ENCODE measurements at regions not wholly inside any gene's neighbourhood (a gene's known extent, or its start where the extent isn't known, plus 50 kb on each side); places are given as distances from the start of the nearest gene placed in this dataset.

GRCh38 chr14:61996753-61997152 is 234.5 kb downstream of the SNAPC1 start:
- no peak overlapping the region for H3K27ac Mint-ChIP-seq (ENCODE audit: unreplicated experiment)
- no peak for DNase-seq (ENCODE audit: extremely low spot score, unreplicated experiment)
- no peaks in the 10 kb centered on the region for H3K36me3 Mint-ChIP-seq (ENCODE audit: unreplicated experiment)
- H3K4me1 Mint-ChIP-seq (ENCODE audit: unreplicated experiment) = peaks cover 5% of the 10 kb centered on the region
- no peaks in the 10 kb centered on the region for H3K27me3 Mint-ChIP-seq (ENCODE audit: unreplicated experiment)
- peaks cover 12% of the 10 kb centered on the region for H3K9me3 Mint-ChIP-seq (ENCODE audit: unreplicated experiment)
- H3K4me3 Mint-ChIP-seq (ENCODE audit: unreplicated experiment) = no peak overlapping the region
- TF ChIP-seq CTCF (IDR thresholded peaks at IDR 0.05) = no peak

GRCh38 chr14:61997161-61997560 is 234.9 kb downstream of the SNAPC1 start:
- DNase-seq (ENCODE audit: extremely low spot score, unreplicated experiment) = no peak
- no peak overlapping the region for H3K27ac Mint-ChIP-seq (ENCODE audit: unreplicated experiment)
- TF ChIP-seq CTCF (IDR thresholded peaks at IDR 0.05) = no peak
- H3K27me3 Mint-ChIP-seq (ENCODE audit: unreplicated experiment) = no peaks in the 10 kb centered on the region
- H3K4me1 Mint-ChIP-seq (ENCODE audit: unreplicated experiment) = peaks cover 9% of the 10 kb centered on the region
- H3K36me3 Mint-ChIP-seq (ENCODE audit: unreplicated experiment) = no peaks in the 10 kb centered on the region
- H3K4me3 Mint-ChIP-seq (ENCODE audit: unreplicated experiment) = no peak overlapping the region
- peaks cover 13% of the 10 kb centered on the region for H3K9me3 Mint-ChIP-seq (ENCODE audit: unreplicated experiment)

GRCh38 chr14:62001963-62002362 is 239.7 kb downstream of the SNAPC1 start:
- Mint-ChIP-seq H3K36me3 (ENCODE audit: unreplicated experiment) (peaks cover 1% of the 10 kb centered on the region), H3K27ac (ENCODE audit: unreplicated experiment) (peak overlapping the region; percentile 82), H3K4me3 (ENCODE audit: unreplicated experiment) (peak overlapping the region; percentile 57), H3K4me1 (ENCODE audit: unreplicated experiment) (peaks cover 32% of the 10 kb centered on the region), H3K9me3 (ENCODE audit: unreplicated experiment) (peaks cover 23% of the 10 kb centered on the region), H3K27me3 (ENCODE audit: unreplicated experiment) (no peaks in the 10 kb centered on the region)
- DNase-seq (ENCODE audit: extremely low spot score, unreplicated experiment) = no peak
- no peak for TF ChIP-seq CTCF (IDR thresholded peaks at IDR 0.05)

- Mint-ChIP-seq H3K27me3 (ENCODE audit: unreplicated experiment) (no peaks in the 10 kb centered on the region), H3K36me3 (ENCODE audit: unreplicated experiment) (peaks cover 1% of the 10 kb centered on the region), H3K4me3 (ENCODE audit: unreplicated experiment) (no peak overlapping the region), H3K4me1 (ENCODE audit: unreplicated experiment) (peaks cover 32% of the 10 kb centered on the region), H3K9me3 (ENCODE audit: unreplicated experiment) (peaks cover 23% of the 10 kb centered on the region), H3K27ac (ENCODE audit: unreplicated experiment) (peak overlapping the region; percentile 82)
- no peak for DNase-seq (ENCODE audit: extremely low spot score, unreplicated experiment)
- no peak for TF ChIP-seq CTCF (IDR thresholded peaks at IDR 0.05)
Measured at GRCh38 chr14:62002642-62003041, 240.4 kb downstream of the SNAPC1 start.

GRCh38 chr14:62003701-62004100 is 241.5 kb downstream of the SNAPC1 start:
- H3K4me1 Mint-ChIP-seq (ENCODE audit: unreplicated experiment) = peaks cover 32% of the 10 kb centered on the region
- H3K9me3 Mint-ChIP-seq (ENCODE audit: unreplicated experiment) = peaks cover 20% of the 10 kb centered on the region
- no peak overlapping the region for H3K4me3 Mint-ChIP-seq (ENCODE audit: unreplicated experiment)
- no peak for TF ChIP-seq CTCF (IDR thresholded peaks at IDR 0.05)
- H3K36me3 Mint-ChIP-seq (ENCODE audit: unreplicated experiment) = peaks cover 1% of the 10 kb centered on the region
- DNase-seq (ENCODE audit: extremely low spot score, unreplicated experiment) = no peak
- H3K27ac Mint-ChIP-seq (ENCODE audit: unreplicated experiment) = peak overlapping the region; percentile 16
- H3K27me3 Mint-ChIP-seq (ENCODE audit: unreplicated experiment) = no peaks in the 10 kb centered on the region
